ENCODE measurements at regions not wholly inside any gene's neighbourhood (a gene's known extent, or its start where the extent isn't known, plus 50 kb on each side); places are given as distances from the start of the nearest gene placed in this dataset.

GRCh38 chr6:71028877-71029252 lies 72.0 kb upstream of the B3GAT2 start:
- TF ChIP-seq, protein P1, sequence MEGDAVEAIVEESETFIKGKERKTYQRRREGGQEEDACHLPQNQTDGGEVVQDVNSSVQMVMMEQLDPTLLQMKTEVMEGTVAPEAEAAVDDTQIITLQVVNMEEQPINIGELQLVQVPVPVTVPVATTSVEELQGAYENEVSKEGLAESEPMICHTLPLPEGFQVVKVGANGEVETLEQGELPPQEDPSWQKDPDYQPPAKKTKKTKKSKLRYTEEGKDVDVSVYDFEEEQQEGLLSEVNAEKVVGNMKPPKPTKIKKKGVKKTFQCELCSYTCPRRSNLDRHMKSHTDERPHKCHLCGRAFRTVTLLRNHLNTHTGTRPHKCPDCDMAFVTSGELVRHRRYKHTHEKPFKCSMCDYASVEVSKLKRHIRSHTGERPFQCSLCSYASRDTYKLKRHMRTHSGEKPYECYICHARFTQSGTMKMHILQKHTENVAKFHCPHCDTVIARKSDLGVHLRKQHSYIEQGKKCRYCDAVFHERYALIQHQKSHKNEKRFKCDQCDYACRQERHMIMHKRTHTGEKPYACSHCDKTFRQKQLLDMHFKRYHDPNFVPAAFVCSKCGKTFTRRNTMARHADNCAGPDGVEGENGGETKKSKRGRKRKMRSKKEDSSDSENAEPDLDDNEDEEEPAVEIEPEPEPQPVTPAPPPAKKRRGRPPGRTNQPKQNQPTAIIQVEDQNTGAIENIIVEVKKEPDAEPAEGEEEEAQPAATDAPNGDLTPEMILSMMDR (IDR thresholded peaks at IDR 0.05; ENCODE audit: insufficient read depth, low read depth, low read length): no peak
- POLR2A ChIA-PET: no interaction called here
- H3K36me3 ChIP-seq (ENCODE audit: control insufficient read depth, insufficient read depth, low read length): no peaks in the 10 kb centered on the region
- no peak for DNase-seq (ENCODE audit: low read depth)
- no peaks in the 10 kb centered on the region for H3K27me3 ChIP-seq (ENCODE audit: control insufficient read depth, insufficient read depth, low read length)
- H3K4me3 ChIP-seq (ENCODE audit: low read depth, low read length): no peak overlapping the region
- CTCF ChIA-PET: interaction anchor here (1.2 kb wide), 1 partner anchor 15 kb away, joined by 3 read pairs; no protein-coding TSS in a partner anchor

GRCh38 chr6:71029555-71029954 lies 72.7 kb upstream of the B3GAT2 start:
- DNase-seq (ENCODE audit: low read depth): no peak
- ChIA-PET POLR2A (no interaction called here), CTCF (no interaction called here)
- no peak overlapping the region for H3K4me3 ChIP-seq (ENCODE audit: low read depth, low read length)
- H3K36me3 ChIP-seq (ENCODE audit: control insufficient read depth, insufficient read depth, low read length): no peaks in the 10 kb centered on the region
- H3K27me3 ChIP-seq (ENCODE audit: control insufficient read depth, insufficient read depth, low read length): no peaks in the 10 kb centered on the region
- TF ChIP-seq, protein P1 (IDR thresholded peaks at IDR 0.05; ENCODE audit: insufficient read depth, low read depth, low read length): no peak

DNA sequence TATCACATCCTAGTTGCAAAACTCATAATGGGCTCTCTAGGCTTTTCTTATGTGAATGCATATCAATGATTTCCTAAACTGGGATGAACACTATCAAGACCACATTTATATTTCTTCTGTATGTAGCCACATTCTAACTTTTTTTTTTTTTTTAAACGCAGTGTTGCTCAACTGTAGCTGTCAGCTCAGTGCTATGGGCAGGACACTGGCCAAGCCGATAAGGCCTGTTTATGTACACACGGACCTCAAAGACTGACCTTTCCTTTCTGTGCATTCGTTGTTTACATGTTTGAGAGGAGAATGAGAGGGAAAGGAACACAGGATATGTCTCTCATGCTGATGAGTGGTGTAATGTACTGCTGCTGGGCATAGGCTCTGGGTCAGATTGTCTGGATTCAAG lies 75.1 kb upstream of the B3GAT2 start:
- H3K27me3 ChIP-seq (ENCODE audit: control insufficient read depth, insufficient read depth, low read length): no peaks in the 10 kb centered on the region
- ChIA-PET POLR2A (no interaction called here), CTCF (no interaction called here)
- no peak overlapping the region for H3K4me3 ChIP-seq (ENCODE audit: low read depth, low read length)
- TF ChIP-seq, protein P1 (IDR thresholded peaks at IDR 0.05; ENCODE audit: insufficient read depth, low read depth, low read length): no peak
- no peak for DNase-seq (ENCODE audit: low read depth)
- no peaks in the 10 kb centered on the region for H3K36me3 ChIP-seq (ENCODE audit: control insufficient read depth, insufficient read depth, low read length)

DNA sequence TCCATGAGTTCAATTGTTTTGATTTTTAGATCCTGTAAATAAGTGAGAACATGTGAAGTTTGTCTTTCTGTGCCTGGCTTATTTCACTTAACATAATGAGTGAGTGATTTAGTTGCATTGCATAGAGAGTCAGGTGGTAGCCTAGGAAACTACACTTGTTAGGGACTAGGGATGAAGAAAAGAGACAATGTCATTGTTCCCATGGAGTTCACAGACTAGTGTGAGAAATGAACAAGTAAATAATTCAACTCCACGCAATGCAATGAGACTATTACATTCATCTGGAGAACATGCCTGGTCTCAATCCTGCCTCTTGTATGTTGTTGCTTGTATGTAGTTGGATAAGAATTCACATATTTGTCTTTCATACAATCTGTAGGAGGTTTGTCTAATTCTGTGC lies 76.3 kb upstream of the B3GAT2 start:
- no peaks in the 10 kb centered on the region for H3K36me3 ChIP-seq (ENCODE audit: control insufficient read depth, insufficient read depth, low read length)
- H3K4me3 ChIP-seq (ENCODE audit: low read depth, low read length): no peak overlapping the region
- ChIA-PET CTCF (no interaction called here), POLR2A (no interaction called here)
- no peaks in the 10 kb centered on the region for H3K27me3 ChIP-seq (ENCODE audit: control insufficient read depth, insufficient read depth, low read length)
- TF ChIP-seq, protein P1 (IDR thresholded peaks at IDR 0.05; ENCODE audit: insufficient read depth, low read depth, low read length): no peak
- DNase-seq (ENCODE audit: low read depth): no peak

DNA sequence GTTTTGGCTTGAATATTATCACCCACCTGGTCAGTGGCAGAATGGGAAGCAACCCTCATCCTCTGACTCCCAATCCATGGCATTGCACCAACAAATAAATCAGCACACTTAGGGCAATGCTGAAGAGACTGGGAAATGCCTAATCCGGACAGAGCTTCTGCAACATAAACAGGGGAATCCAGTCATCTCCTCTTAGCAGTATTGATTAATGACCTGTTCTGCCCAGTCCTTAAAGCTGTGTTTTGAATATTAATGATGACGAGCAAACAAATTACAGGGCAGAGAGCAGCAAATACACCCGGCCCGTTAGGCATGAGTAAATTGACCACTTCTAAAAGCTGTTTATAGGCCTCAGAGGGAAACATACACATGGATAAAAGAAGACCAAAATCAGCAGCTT lies 77.0 kb upstream of the B3GAT2 start:
- DNase-seq (ENCODE audit: low read depth): no peak
- POLR2A ChIA-PET: no interaction called here

More for the DNA sequence above, 77.0 kb upstream of the B3GAT2 start:
- TF ChIP-seq, protein P1 (IDR thresholded peaks at IDR 0.05; ENCODE audit: insufficient read depth, low read depth, low read length): no peak
- 0 out of 2 replicates have a peak, but pooled peaks cover 2% of the 10 kb centered on the region for H3K27me3 ChIP-seq (ENCODE audit: control insufficient read depth, insufficient read depth, low read length)
- H3K36me3 ChIP-seq (ENCODE audit: control insufficient read depth, insufficient read depth, low read length): no peaks in the 10 kb centered on the region
- CTCF ChIA-PET: interaction anchor here (1.2 kb wide), 1 partner anchor 17 kb away, joined by 3 read pairs; no protein-coding TSS in a partner anchor
- no peak overlapping the region for H3K4me3 ChIP-seq (ENCODE audit: low read depth, low read length)
